GM12878 (cell line): ENCODE measurements at regions not wholly inside any gene's neighbourhood (a gene's known extent, or its start where the extent isn't known, plus 50 kb on each side); places are given as distances from the start of the nearest gene placed in this dataset.

Experiments used
- ATAC-seq: fragments of 200-7000 bp; cut with Tn5 transposase; 3 replicates; pipeline ENCODE4 v1.9.1; 2020; ENCODE audit warnings: mild to moderate bottlenecking, moderate library complexity
- BruUV-seq: library from RNA; stranded (reverse); fragments of 400-500 nt; replicated peaks from 2 replicates; lab custom pipeline; 2021; lab: Mats Ljungman, UMichigan
- CTCF ChIA-PET: fragments of 300-600 bp; sonication (Branson Sonifier 250); formaldehyde crosslinking; extraction: SDS; loops from one replicate; lab custom pipeline; 2021; ENCODE audit warnings: inconsistent platforms; lab: Yijun Ruan, JAX
- POLR2A ChIA-PET: fragments of 350-600 bp; formaldehyde crosslinking; extraction: SDS; loops from one replicate; lab custom pipeline; 2021; ENCODE audit warnings: inconsistent platforms; lab: Charles Lee
- RAD21 ChIA-PET: fragments of 300-600 bp; sonication (Branson Sonifier 250); formaldehyde crosslinking; loops from one replicate; lab custom pipeline; 2023; ENCODE audit warnings: antibody characterized with exemption; ENCODE audit not compliant: unreplicated experiment; lab: Charles Lee
- SMC1A ChIA-PET: fragments of 300-600 bp; sonication (Branson Sonifier 250); formaldehyde crosslinking; loops from one replicate; lab custom pipeline; 2023; ENCODE audit not compliant: unreplicated experiment, uncharacterized antibody; lab: Charles Lee
- DNase-seq: peaks from one replicate; pipeline ENCODE4 v3.0.0-alpha.2; 2011; ENCODE audit warnings: low read depth, low spot score
- FAIRE-seq: peaks from 3 replicates; lab custom pipeline; 2011; peaks lifted over from hg19 to GRCh38; lab: Jason Lieb, UNC
- H2AFZ ChIP-seq: 2 replicates; pipeline ENCODE4 v1.6.0; 2011; ENCODE audit warnings: low read depth, low read length, control low read depth; ENCODE audit not compliant: control insufficient read depth
- H3K27ac ChIP-seq: 2 replicates; pipeline ENCODE4 v1.5.1; 2011; ENCODE audit warnings: control low read depth; ENCODE audit not compliant: control insufficient read depth, insufficient read depth
- H3K27me3 ChIP-seq, 2 experiments: replicated peaks in 1 of 2; 2 replicates each; pipeline versions ENCODE4 v1.6.0 to v1.6.1; 2011; ENCODE audit warnings: low read length in 1 of 2; ENCODE audit not compliant: control insufficient read depth in 2 of 2, insufficient read depth in 2 of 2
- H3K36me3 ChIP-seq, 2 experiments: 2 replicates each; pipeline ENCODE4 v1.5.1; 2011; ENCODE audit warnings: low read length in 1 of 2; ENCODE audit not compliant: control insufficient read depth in 2 of 2, insufficient read depth in 2 of 2
- H3K4me1 ChIP-seq: 2 replicates; pipeline ENCODE4 v1.6.1; 2011; ENCODE audit warnings: mild to moderate bottlenecking, low read length, moderate library complexity, mixed read lengths; ENCODE audit not compliant: control insufficient read depth, insufficient read depth
- H3K4me2 ChIP-seq: 2 replicates; pipeline ENCODE4 v1.6.0; 2011; ENCODE audit warnings: control low read depth; ENCODE audit not compliant: control insufficient read depth, insufficient read depth
- H3K4me3 ChIP-seq: fragments of 200-600 bp; sonication (generic); 2 replicates; pipeline ENCODE4 v1.5.1; 2016
- H3K79me2 ChIP-seq: 2 replicates; pipeline ENCODE4 v1.6.0; 2011; ENCODE audit warnings: low read length; ENCODE audit not compliant: control insufficient read depth, insufficient read depth
- H3K9ac ChIP-seq: 2 replicates; pipeline ENCODE4 v1.8.0; 2011; ENCODE audit warnings: low read length, control low read depth, mixed read lengths; ENCODE audit not compliant: control insufficient read depth, insufficient read depth
- H3K9me3 ChIP-seq: replicated peaks from 3 replicates; pipeline ENCODE4 v1.5.1; 2011; ENCODE audit warnings: mild to moderate bottlenecking, low read length; ENCODE audit not compliant: control insufficient read depth, insufficient read depth
- H4K20me1 ChIP-seq: 2 replicates; pipeline ENCODE4 v1.6.0; 2011; ENCODE audit not compliant: control insufficient read depth, insufficient read depth
- CBX3 ChIP-seq: fragments of 200-600 bp; sonication (generic); IDR thresholded peaks from 2 replicates; pipeline ENCODE4 v1.6.1; 2016; ENCODE audit warnings: low read depth, borderline replicate concordance
- E4F1 ChIP-seq: fragments of 450-650 bp; IDR thresholded peaks from 2 replicates; pipeline ENCODE4 v1.6.1; 2018; ENCODE audit warnings: borderline replicate concordance, mild to moderate bottlenecking; ENCODE audit not compliant: partially characterized antibody
- ETV6 ChIP-seq, 2 experiments: fragments of 450-650 bp in 1 of 2; IDR thresholded peaks in 1 of 2; conservative IDR thresholded peaks in 1 of 2; 2 replicates each; pipeline ENCODE4 v1.6.1; 2014; ENCODE audit warnings: antibody characterized with exemption in 1 of 2, borderline replicate concordance in 1 of 2, low read depth in 1 of 2, mild to moderate bottlenecking in 1 of 2, moderate library complexity in 1 of 2
- JUND ChIP-seq: IDR thresholded peaks from 2 replicates; pipeline ENCODE4 v1.6.1; 2012; ENCODE audit warnings: low read depth, mild to moderate bottlenecking, low read length, improper control_type of control experiment, moderate library complexity
- MTA2 ChIP-seq: fragments of 450-650 bp; IDR thresholded peaks from 2 replicates; pipeline ENCODE4 v1.6.1; 2016; ENCODE audit warnings: low read depth, mild to moderate bottlenecking, moderate library complexity
- NFYA ChIP-seq: IDR thresholded peaks from 2 replicates; pipeline ENCODE4 v1.6.1; 2011; ENCODE audit warnings: low read depth, mild to moderate bottlenecking, low read length, improper control_type of control experiment, borderline replicate concordance
- RB1 ChIP-seq: fragments of 450-650 bp; formaldehyde crosslinking; IDR thresholded peaks from 2 replicates; pipeline ENCODE4 v1.6.1; 2017; ENCODE audit warnings: mild to moderate bottlenecking, borderline replicate concordance
- RELA ChIP-seq: fragments of 450-650 bp; IDR thresholded peaks from 2 replicates; pipeline ENCODE4 v1.8.0; 2014; ENCODE audit warnings: borderline replicate concordance; ENCODE audit not compliant: partially characterized antibody
- SMC3 ChIP-seq: IDR thresholded peaks from 2 replicates; pipeline ENCODE4 v1.6.1; 2011; ENCODE audit warnings: low read length, improper control_type of control experiment, borderline replicate concordance
- SP1 ChIP-seq: IDR thresholded peaks from one replicate; pipeline ENCODE4 v1.6.1; 2011; ENCODE audit warnings: low read depth, low read length
- ZNF207 ChIP-seq: fragments of 450-650 bp; IDR thresholded peaks from 2 replicates; pipeline ENCODE4 v1.6.1; 2014; ENCODE audit warnings: antibody characterized with exemption, mild to moderate bottlenecking, borderline replicate concordance
- ZNF592 ChIP-seq: fragments of 450-650 bp; IDR thresholded peaks from 2 replicates; pipeline ENCODE4 v1.6.1; 2017; ENCODE audit warnings: mild to moderate bottlenecking, moderate library complexity
- ZSCAN29 ChIP-seq: fragments of 450-650 bp; IDR thresholded peaks from 2 replicates; pipeline ENCODE4 v1.6.1; 2017; ENCODE audit warnings: mild to moderate bottlenecking, moderate library complexity
- WGBS: methylation state at CpG from one replicate; pipeline ENCODE4 v1.1.6; 2016; ENCODE audit warnings: low lambda C conversion rate; ENCODE audit not compliant: insufficient replicate concordance, insufficient coverage; ENCODE audit errors: missing lambda C conversion rate; 5-methylcytosine and 5-hydroxymethylcytosine counted together
- in situ Hi-C: fragments of 300-500 bp; cut with MboI; formaldehyde crosslinking; loops from 9 replicates; pipeline ENCODE4 v1.14.3; 2018; ENCODE audit warnings: mixed read lengths
- intact Hi-C: fragments of 100-400 bp; cut with micrococcal nuclease; formaldehyde crosslinking; loops from one replicate; pipeline ENCODE4 v1.14.2; 2022; ENCODE audit not compliant: unreplicated experiment

- no peak for DNase-seq
- Histone ChIP-seq H3K36me3 (no peaks in the 10 kb centered on the region), H2AFZ (no peak overlapping the region), H3K27ac (no peak overlapping the region), H3K79me2 (no peaks in the 10 kb centered on the region), H3K27me3 (no peaks in the 10 kb centered on the region), H3K9ac (no peak overlapping the region), H3K4me2 (no peak overlapping the region), H4K20me1 (no peaks in the 10 kb centered on the region), H3K9me3 (no peaks in the 10 kb centered on the region), H3K4me1 (no peaks in the 10 kb centered on the region), H3K4me3 (no peak overlapping the region)
- ChIA-PET POLR2A (no interaction called here), CTCF (no interaction called here), RAD21 (interaction anchor here (1.0 kb wide), 1 partner anchor 23 kb away, joined by 3 read pairs; no protein-coding TSS in a partner anchor), SMC1A (no interaction called here)
- no peak for ATAC-seq
- intact Hi-C loops (no loop called here), in situ Hi-C loops (no loop called here)
- TF ChIP-seq MTA2, result no peak
- no peak for TF ChIP-seq ZSCAN29
- TF ChIP-seq RELA, result no peak
- TF ChIP-seq E4F1, result no peak
- TF ChIP-seq ZNF592, result no peak
- no peak for TF ChIP-seq CBX3
- no peak for TF ChIP-seq ETV6 (conservative IDR thresholded peaks at IDR 0.05 in 1 of 2, IDR thresholded peaks at IDR 0.05 in 1 of 2; ENCODE audit: borderline replicate concordance in 1 of 2, low read depth in 1 of 2)
- TF ChIP-seq JUND, result no peak
- no peak for TF ChIP-seq NFYA
- no peak for TF ChIP-seq ZNF207
- TF ChIP-seq SP1, result no peak
- no peak for TF ChIP-seq RB1
- no peak for TF ChIP-seq SMC3
- FAIRE-seq, result no peak
- 0% methylated on average over 1 of the region's 1 CpG for WGBS
- BruUV-seq, result no TSS peak
These were observed 316.0 kb upstream of the DMAC1 start for GRCh38 chr9:8115570-8115969.
